ENCODE measurements at regions not wholly inside any gene's neighbourhood (a gene's known extent, or its start where the extent isn't known, plus 50 kb on each side); places are given as distances from the start of the nearest gene placed in this dataset.

GRCh38 chr9:91040371-91041215, 239.0 kb downstream of the SYK start:
- FAIRE-seq (no peak), DNase-seq (ENCODE audit: low read depth) (no peak)
- Histone ChIP-seq H3K36me3 (ENCODE audit: control insufficient read depth, insufficient read depth, low read length) (no peaks in the 10 kb centered on the region), H3K27me3 (ENCODE audit: control insufficient read depth, insufficient read depth, low read length) (peaks cover 4% of the 10 kb centered on the region), H3K4me3 (ENCODE audit: low read depth, low read length) (no peak overlapping the region)
- no peak for TF ChIP-seq CTCF (IDR thresholded peaks at IDR 0.05; ENCODE audit: insufficient read depth, low read length, severe bottlenecking)

- no peak for TF ChIP-seq CTCF (IDR thresholded peaks at IDR 0.05; ENCODE audit: insufficient read depth, low read length, severe bottlenecking)
- DNase-seq (ENCODE audit: low read depth) (no peak), FAIRE-seq (no peak)
- H3K27me3 ChIP-seq (ENCODE audit: control insufficient read depth, insufficient read depth, low read length) = peaks cover 4% of the 10 kb centered on the region
- no peak overlapping the region for H3K4me3 ChIP-seq (ENCODE audit: low read depth, low read length)
- no peaks in the 10 kb centered on the region for H3K36me3 ChIP-seq (ENCODE audit: control insufficient read depth, insufficient read depth, low read length)
Measured at GRCh38 chr9:91042024-91042423, 240.4 kb downstream of the SYK start.

- FAIRE-seq = no peak
- Histone ChIP-seq H3K27me3 (ENCODE audit: control insufficient read depth, insufficient read depth, low read length) (peaks cover 4% of the 10 kb centered on the region), H3K36me3 (ENCODE audit: control insufficient read depth, insufficient read depth, low read length) (no peaks in the 10 kb centered on the region), H3K4me3 (ENCODE audit: low read depth, low read length) (no peak overlapping the region)
- no peak for TF ChIP-seq CTCF (IDR thresholded peaks at IDR 0.05; ENCODE audit: insufficient read depth, low read length, severe bottlenecking)
- DNase-seq (ENCODE audit: low read depth) = no peak
Measured at GRCh38 chr9:91042541-91042940, 240.9 kb downstream of the SYK start.

- FAIRE-seq (no peak), DNase-seq (ENCODE audit: low read depth) (no peak)
- H3K4me3 ChIP-seq (ENCODE audit: low read depth, low read length) = no peak overlapping the region
- no peaks in the 10 kb centered on the region for H3K36me3 ChIP-seq (ENCODE audit: control insufficient read depth, insufficient read depth, low read length)
- no peak for TF ChIP-seq CTCF (IDR thresholded peaks at IDR 0.05; ENCODE audit: insufficient read depth, low read length, severe bottlenecking)
- peaks cover 4% of the 10 kb centered on the region for H3K27me3 ChIP-seq (ENCODE audit: control insufficient read depth, insufficient read depth, low read length)
Measured at GRCh38 chr9:91043056-91043810, 241.6 kb downstream of the SYK start.

- peak; percentile 82 for FAIRE-seq
- no peak overlapping the region for H3K4me3 ChIP-seq (ENCODE audit: low read depth, low read length)
Measured at GRCh38 chr9:91043811-91044175, 242.2 kb downstream of the SYK start.

More at GRCh38 chr9:91043811-91044175, 242.2 kb downstream of the SYK start:
- DNase-seq (ENCODE audit: low read depth) = no peak
- H3K27me3 ChIP-seq (ENCODE audit: control insufficient read depth, insufficient read depth, low read length) = peaks cover 4% of the 10 kb centered on the region
- H3K36me3 ChIP-seq (ENCODE audit: control insufficient read depth, insufficient read depth, low read length) = no peaks in the 10 kb centered on the region
- TF ChIP-seq CTCF (IDR thresholded peaks at IDR 0.05; ENCODE audit: insufficient read depth, low read length, severe bottlenecking) = no peak

Measured in bronchial epithelial cell (primary cell).